Naive thymus-derived CD4-positive, alpha-beta T cell (primary cell): ENCODE measurements at regions not wholly inside any gene's neighbourhood (a gene's known extent, or its start where the extent isn't known, plus 50 kb on each side); places are given as distances from the start of the nearest gene placed in this dataset.
"Not testable (repeated sequence)": the region's sequence is repeated elsewhere in the genome, so short reads cannot be mapped to it uniquely, and the experiment has no call there.

Experiments used
- ATAC-seq: fragments of 150-1000 bp; cut with Tn5 transposase; 2 replicates; pipeline ENCODE4 v1.10.0; 2021; ENCODE audit warnings: mild to moderate bottlenecking, moderate library complexity
- CTCF ChIA-PET: fragments of 350-600 bp; sonication (Branson Sonifier 250); formaldehyde crosslinking; loops from one replicate; lab custom pipeline; 2021; ENCODE audit warnings: antibody characterized with exemption; lab: Charles Lee
- POLR2A ChIA-PET: fragments of 350-600 bp; sonication (Branson Sonifier 250); formaldehyde crosslinking; loops from one replicate; lab custom pipeline; 2021; ENCODE audit warnings: antibody characterized with exemption, inconsistent platforms; lab: Charles Lee
- DNase-seq, 9 donors: peaks; one replicate each; pipeline versions ENCODE4 v3.0.0 to v3.0.0-alpha.2; 2020 to 2022; ENCODE audit warnings: mixed read lengths in 1 of 9
- H3K27ac ChIP-seq: one replicate; pipeline ENCODE4 v1.7.0; 2013; ENCODE audit warnings: mild to moderate bottlenecking, low read depth, low read length, moderate library complexity
- H3K27me3 ChIP-seq, 2 donors: one replicate each; pipeline ENCODE4 v1.7.0; 2013; ENCODE audit warnings: low read length in 2 of 2, mild to moderate bottlenecking in 2 of 2, moderate library complexity in 2 of 2; ENCODE audit not compliant: control insufficient read depth in 2 of 2, insufficient read depth in 2 of 2
- H3K36me3 ChIP-seq, 3 experiments: 1 replicate in 2 of 3; 2 replicates in 1 of 3; pipeline ENCODE4 v1.7.0; 2013; ENCODE audit warnings: low read length in 3 of 3, mild to moderate bottlenecking in 3 of 3, moderate library complexity in 1 of 3; ENCODE audit not compliant: insufficient read depth in 3 of 3, control insufficient read depth in 2 of 3
- H3K4me1 ChIP-seq, 2 donors: one replicate each; pipeline ENCODE4 v1.7.0; 2013; ENCODE audit warnings: low read length in 2 of 2, mild to moderate bottlenecking in 2 of 2, moderate library complexity in 1 of 2; ENCODE audit not compliant: control insufficient read depth in 2 of 2, insufficient read depth in 2 of 2
- H3K4me3 ChIP-seq: 2 replicates; pipeline ENCODE4 v1.7.0; 2013; ENCODE audit warnings: mild to moderate bottlenecking, low read length
- H3K9me3 ChIP-seq, 3 experiments: 1 replicate in 2 of 3; 2 replicates in 1 of 3; pipeline ENCODE4 v1.7.0; 2013; ENCODE audit warnings: low read length in 3 of 3; ENCODE audit not compliant: control insufficient read depth in 2 of 3
- H3K27ac Mint-ChIP-seq, 9 donors: one replicate each; pipeline ENCODE4 v1.8.0; 2020 to 2022; ENCODE audit warnings: mixed read lengths in 9 of 9, mild to moderate bottlenecking in 8 of 9, moderate library complexity in 5 of 9, inconsistent platforms in 2 of 9
- H3K27me3 Mint-ChIP-seq, 5 donors: one replicate each; pipeline ENCODE4 v1.8.0; 2021 to 2022; ENCODE audit warnings: mixed read lengths in 5 of 5, mild to moderate bottlenecking in 1 of 5
- H3K36me3 Mint-ChIP-seq, 5 donors: one replicate each; pipeline ENCODE4 v1.8.0; 2020 to 2022; ENCODE audit warnings: mixed read lengths in 5 of 5, mild to moderate bottlenecking in 3 of 5, inconsistent platforms in 1 of 5
- H3K4me1 Mint-ChIP-seq, 7 donors: one replicate each; pipeline ENCODE4 v1.8.0; 2020 to 2022; ENCODE audit warnings: mixed read lengths in 7 of 7, mild to moderate bottlenecking in 3 of 7, inconsistent platforms in 1 of 7
- H3K4me3 Mint-ChIP-seq, 10 donors: one replicate each; pipeline ENCODE4 v1.8.0; 2020 to 2022; ENCODE audit warnings: mild to moderate bottlenecking in 10 of 10, mixed read lengths in 10 of 10, moderate library complexity in 6 of 10, inconsistent platforms in 2 of 10
- H3K9me3 Mint-ChIP-seq, 11 donors: one replicate each; pipeline ENCODE4 v1.8.0; 2020 to 2022; ENCODE audit warnings: mixed read lengths in 11 of 11, mild to moderate bottlenecking in 4 of 11, inconsistent platforms in 1 of 11, moderate library complexity in 1 of 11
- intact Hi-C, 2 donors: fragments of 100-400 bp; cut with micrococcal nuclease; formaldehyde crosslinking; loops; one replicate each; pipeline ENCODE4 v1.15.1; 2023

GRCh38 chr19:20285876-20286275 lies 118.9 kb downstream of the ZNF486 start:
- CTCF ChIA-PET, H3K36me3 Mint-ChIP-seq, H3K27ac Mint-ChIP-seq, H3K27me3 ChIP-seq, H3K27me3 Mint-ChIP-seq, H3K36me3 ChIP-seq, H3K4me3 Mint-ChIP-seq, DNase-seq, H3K4me1 ChIP-seq, ATAC-seq, intact Hi-C loops, POLR2A ChIA-PET, H3K4me1 Mint-ChIP-seq, H3K4me3 ChIP-seq, H3K27ac ChIP-seq, H3K9me3 ChIP-seq: not testable (repeated sequence)
- peaks cover 0 to 45% (median 4%) of the 10 kb centered on the region in 11 donors for H3K9me3 Mint-ChIP-seq

DNA sequence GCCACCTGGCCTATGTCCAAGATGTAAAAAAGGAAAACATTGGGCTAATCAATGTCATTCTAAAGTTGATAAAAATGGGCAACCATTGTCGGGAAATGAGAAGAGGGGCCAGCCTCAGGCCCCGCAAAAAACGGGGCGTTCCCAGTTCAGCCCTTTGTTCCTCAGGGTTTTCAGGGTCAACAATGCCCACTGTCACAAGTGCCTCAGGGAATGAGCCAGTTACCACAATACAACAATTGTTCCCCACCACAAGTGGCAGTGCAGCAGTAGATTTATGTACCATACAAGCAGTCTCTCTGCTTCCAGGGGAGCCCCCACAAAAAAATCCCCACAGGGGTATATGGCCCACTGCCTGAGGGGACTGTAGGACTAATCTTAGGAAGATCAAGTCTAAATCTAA lies 112.5 kb downstream of the ZNF486 start:
- ChIA-PET CTCF (no interaction called here), POLR2A (no interaction called here)
- no peaks in the 10 kb centered on the region for H3K36me3 ChIP-seq
- intact Hi-C loops, result no loop called here
- H3K4me1 ChIP-seq, result no peaks in the 10 kb centered on the region
- H3K9me3 Mint-ChIP-seq, result peaks cover 0 to 53% (median 0%) of the 10 kb centered on the region in 11 donors
- H3K4me3 Mint-ChIP-seq, result no peak overlapping the region
- H3K4me3 ChIP-seq, result no peak overlapping the region
- no peak for ATAC-seq
- no peaks in the 10 kb centered on the region for H3K36me3 Mint-ChIP-seq
- no peak for DNase-seq
- no peak overlapping the region for H3K27ac ChIP-seq
- H3K27me3 ChIP-seq, result no peaks in the 10 kb centered on the region
- peaks cover 0 to 4% (median 0%) of the 10 kb centered on the region in 5 donors for H3K27me3 Mint-ChIP-seq
- no peaks in the 10 kb centered on the region for H3K4me1 Mint-ChIP-seq
- no peak overlapping the region for H3K27ac Mint-ChIP-seq
- no peaks in the 10 kb centered on the region for H3K9me3 ChIP-seq

DNA sequence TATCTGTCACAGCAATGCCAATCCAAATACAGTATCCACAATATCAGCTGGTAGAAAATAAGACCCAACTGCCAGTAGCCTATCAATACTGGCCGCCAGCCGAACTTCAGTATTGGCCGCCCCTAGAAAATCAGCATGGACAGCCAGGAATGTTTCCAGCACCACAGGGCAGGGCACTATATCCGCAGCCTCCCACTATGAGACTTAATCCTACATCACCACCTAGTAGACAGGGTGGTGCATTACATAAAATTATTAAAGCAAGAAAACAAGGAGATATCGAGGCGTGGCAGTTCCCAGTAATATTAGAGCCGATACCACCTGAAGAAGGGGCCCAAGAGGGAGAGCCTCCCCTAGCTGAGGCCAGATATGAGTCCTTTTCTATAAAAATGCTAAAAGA lies 111.3 kb downstream of the ZNF486 start:
- CTCF ChIA-PET, result no interaction called here
- no peaks in the 10 kb centered on the region for H3K9me3 ChIP-seq
- no peak overlapping the region for H3K4me3 Mint-ChIP-seq
- no peak overlapping the region for H3K4me3 ChIP-seq
- peaks cover 0 to 4% (median 0%) of the 10 kb centered on the region in 5 donors for H3K27me3 Mint-ChIP-seq
- intact Hi-C loops, result no loop called here
- POLR2A ChIA-PET, result no interaction called here
- H3K36me3 ChIP-seq, result no peaks in the 10 kb centered on the region
- H3K9me3 Mint-ChIP-seq, result peaks cover 0 to 49% (median under 1%) of the 10 kb centered on the region in 11 donors
- no peaks in the 10 kb centered on the region for H3K27me3 ChIP-seq
- H3K27ac ChIP-seq, result no peak overlapping the region
- no peaks in the 10 kb centered on the region for H3K4me1 ChIP-seq
- H3K36me3 Mint-ChIP-seq, result no peaks in the 10 kb centered on the region
- ATAC-seq (no peak), DNase-seq (peak in 2 of 9 donors; percentile 17 to 65)
- no peak overlapping the region for H3K27ac Mint-ChIP-seq
- H3K4me1 Mint-ChIP-seq, result no peaks in the 10 kb centered on the region

DNA sequence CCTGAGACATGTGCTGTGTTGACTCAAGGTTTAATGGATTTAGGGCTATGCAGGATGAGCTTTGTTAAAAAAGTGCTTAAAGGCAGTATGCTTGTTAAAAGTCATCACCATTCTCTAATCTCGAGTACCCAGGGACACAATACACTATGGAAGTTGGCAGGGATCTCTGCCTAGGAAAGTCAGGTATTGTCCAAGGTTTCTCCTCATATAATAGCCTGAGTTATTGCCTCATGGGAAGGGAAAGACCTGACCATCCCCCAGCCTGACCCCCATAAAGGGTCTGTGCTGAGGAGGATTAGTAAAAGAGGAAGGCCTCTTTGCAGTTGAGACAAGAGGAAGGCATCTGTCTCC lies 109.7 kb downstream of the ZNF486 start:
- H3K9me3 Mint-ChIP-seq, result peaks cover 0 to 46% (median 0%) of the 10 kb centered on the region in 11 donors
- H3K27ac ChIP-seq, DNase-seq, POLR2A ChIA-PET, H3K27me3 Mint-ChIP-seq, H3K4me3 Mint-ChIP-seq, H3K36me3 Mint-ChIP-seq, H3K4me1 Mint-ChIP-seq, H3K4me1 ChIP-seq, H3K4me3 ChIP-seq, H3K27me3 ChIP-seq, H3K36me3 ChIP-seq, ATAC-seq, H3K9me3 ChIP-seq, CTCF ChIA-PET, H3K27ac Mint-ChIP-seq, intact Hi-C loops: not testable (repeated sequence)

DNA sequence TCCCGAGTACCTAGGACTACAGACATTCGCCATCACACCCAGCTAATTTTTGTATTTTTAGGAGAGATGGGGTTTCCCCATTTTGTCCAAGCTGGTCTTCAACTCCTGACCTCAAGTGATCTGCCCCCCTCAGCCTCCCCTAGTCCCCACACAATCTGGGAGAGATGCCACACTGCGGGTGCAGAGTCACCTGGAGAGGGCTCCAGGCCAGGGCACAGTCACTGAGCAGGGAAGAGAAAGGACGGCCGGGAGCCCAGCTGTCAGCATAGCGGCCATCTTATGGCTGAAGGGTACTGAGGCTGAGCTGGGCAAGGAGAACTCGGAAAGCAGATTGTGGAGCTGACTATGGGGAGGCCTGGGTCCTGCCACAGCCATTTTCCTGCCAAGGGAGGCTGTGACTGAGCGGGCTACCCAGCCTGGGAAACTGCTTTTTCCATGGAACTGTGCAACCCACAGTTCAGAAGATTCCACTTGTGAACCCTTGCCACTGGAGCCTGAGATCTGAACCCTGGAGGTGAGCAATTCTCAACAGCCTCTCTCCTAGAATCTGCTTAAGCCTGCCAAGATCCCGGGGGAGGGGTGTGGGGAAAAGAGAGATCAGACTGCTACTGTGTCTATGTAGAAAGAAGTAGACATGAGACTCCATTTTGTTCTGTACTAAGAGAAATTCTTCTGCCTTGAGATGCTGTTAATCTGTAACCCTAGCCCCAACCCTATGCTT lies 109.2 kb downstream of the ZNF486 start:
- H3K4me3 ChIP-seq, result no peak overlapping the region
- peaks cover 0 to 42% (median 0%) of the 10 kb centered on the region in 11 donors for H3K9me3 Mint-ChIP-seq
- CTCF ChIA-PET, result no interaction called here
- intact Hi-C loops, result no loop called here
- H3K27me3 ChIP-seq, result no peaks in the 10 kb centered on the region
- no peaks in the 10 kb centered on the region for H3K4me1 ChIP-seq
- H3K4me1 Mint-ChIP-seq, result peaks cover 0 to 2% (median 0%) of the 10 kb centered on the region in 7 donors
- DNase-seq (no peak), ATAC-seq (no peak)
- H3K36me3 ChIP-seq, result no peaks in the 10 kb centered on the region
- no peaks in the 10 kb centered on the region for H3K9me3 ChIP-seq
- no peak overlapping the region for H3K4me3 Mint-ChIP-seq
- no peak overlapping the region for H3K27ac ChIP-seq
- POLR2A ChIA-PET, result no interaction called here
- H3K27me3 Mint-ChIP-seq, result peaks cover 0 to 4% (median 0%) of the 10 kb centered on the region in 5 donors
- no peak overlapping the region for H3K27ac Mint-ChIP-seq
- no peaks in the 10 kb centered on the region for H3K36me3 Mint-ChIP-seq

GRCh38 chr19:20273951-20274570 lies 107.0 kb downstream of the ZNF486 start:
- Mint-ChIP-seq H3K4me1 (peaks cover 0 to 2% (median 0%) of the 10 kb centered on the region in 7 donors), H3K27me3 (peaks cover 0 to 4% (median 0%) of the 10 kb centered on the region in 5 donors), H3K36me3 (no peaks in the 10 kb centered on the region), H3K4me3 (no peak overlapping the region), H3K27ac (no peak overlapping the region), H3K9me3 (peaks cover 0 to 33% (median 0%) of the 10 kb centered on the region in 11 donors)
- intact Hi-C loops, result no loop called here
- no peak for ATAC-seq
- no peaks in the 10 kb centered on the region for H3K36me3 ChIP-seq
- H3K27ac ChIP-seq, result no peak overlapping the region
- ChIA-PET POLR2A (no interaction called here), CTCF (no interaction called here)
- no peaks in the 10 kb centered on the region for H3K9me3 ChIP-seq
- H3K27me3 ChIP-seq, result no peaks in the 10 kb centered on the region
- no peak for DNase-seq
- H3K4me3 ChIP-seq, result no peak overlapping the region
- H3K4me1 ChIP-seq, result no peaks in the 10 kb centered on the region

- H3K27ac ChIP-seq, result no peak overlapping the region
- no peak overlapping the region for H3K4me3 Mint-ChIP-seq
- DNase-seq (no peak), ATAC-seq (no peak)
- no peak overlapping the region for H3K4me3 ChIP-seq
- H3K36me3 ChIP-seq, result no peaks in the 10 kb centered on the region
- H3K9me3 ChIP-seq, result no peaks in the 10 kb centered on the region
- ChIA-PET CTCF (no interaction called here), POLR2A (no interaction called here)
- peaks cover 0 to 30% (median 0%) of the 10 kb centered on the region in 11 donors for H3K9me3 Mint-ChIP-seq
- H3K27me3 ChIP-seq, result no peaks in the 10 kb centered on the region
- H3K36me3 Mint-ChIP-seq, result no peaks in the 10 kb centered on the region
- H3K27me3 Mint-ChIP-seq, result peaks cover 0 to 4% (median 0%) of the 10 kb centered on the region in 5 donors
- intact Hi-C loops, result no loop called here
- H3K4me1 ChIP-seq, result no peaks in the 10 kb centered on the region
- peaks cover 0 to 2% (median 0%) of the 10 kb centered on the region in 7 donors for H3K4me1 Mint-ChIP-seq
- peak overlapping the region in 1 of 9 donors; percentile 7 for H3K27ac Mint-ChIP-seq
Measured at GRCh38 chr19:20273376-20273775, 106.4 kb downstream of the ZNF486 start.
